LNCaP clone FGC (cell line): ENCODE measurements at regions not wholly inside any gene's neighbourhood (a gene's known extent, or its start where the extent isn't known, plus 50 kb on each side); places are given as distances from the start of the nearest gene placed in this dataset.

ENCODE experiments used
- DNase-seq: peaks from one replicate; pipeline ENCODE4 v3.0.0-alpha.2; 2011; ENCODE audit warnings: low read depth
- H3K4me3 ChIP-seq: 2 replicates; pipeline ENCODE4 v1.5.1; 2011; ENCODE audit warnings: mild to moderate bottlenecking, low read depth, low read length, control low read depth
- TF ChIP-seq, protein P1 (sequence below): IDR thresholded peaks from 2 replicates; pipeline ENCODE4 v1.5.1; 2012; ENCODE audit warnings: mild to moderate bottlenecking; ENCODE audit not compliant: control insufficient read depth, insufficient read depth; ENCODE audit errors: extremely low read depth

DNA sequence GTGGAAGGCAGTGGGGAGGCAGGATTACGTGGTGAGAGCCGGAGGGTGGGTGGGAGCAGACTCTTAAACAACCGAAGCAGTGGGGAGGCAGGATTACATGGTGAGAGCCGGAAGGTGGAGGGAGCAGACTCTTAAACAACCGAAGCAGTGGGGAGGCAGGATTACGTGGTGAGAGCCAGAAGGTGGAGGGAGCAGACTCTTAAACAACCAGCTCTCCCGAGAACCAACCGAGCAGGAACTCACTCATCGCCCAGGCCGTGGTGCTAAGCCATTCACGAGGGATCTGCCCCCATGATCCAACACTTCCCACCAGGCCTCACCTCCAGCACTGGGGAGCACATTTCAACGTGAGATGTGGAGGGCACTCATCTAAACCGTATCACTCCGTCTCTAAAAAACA is 87.7 kb downstream of the RTP5 start:
- no peak for DNase-seq
- no peak overlapping the region for H3K4me3 ChIP-seq
- TF ChIP-seq, protein P1, sequence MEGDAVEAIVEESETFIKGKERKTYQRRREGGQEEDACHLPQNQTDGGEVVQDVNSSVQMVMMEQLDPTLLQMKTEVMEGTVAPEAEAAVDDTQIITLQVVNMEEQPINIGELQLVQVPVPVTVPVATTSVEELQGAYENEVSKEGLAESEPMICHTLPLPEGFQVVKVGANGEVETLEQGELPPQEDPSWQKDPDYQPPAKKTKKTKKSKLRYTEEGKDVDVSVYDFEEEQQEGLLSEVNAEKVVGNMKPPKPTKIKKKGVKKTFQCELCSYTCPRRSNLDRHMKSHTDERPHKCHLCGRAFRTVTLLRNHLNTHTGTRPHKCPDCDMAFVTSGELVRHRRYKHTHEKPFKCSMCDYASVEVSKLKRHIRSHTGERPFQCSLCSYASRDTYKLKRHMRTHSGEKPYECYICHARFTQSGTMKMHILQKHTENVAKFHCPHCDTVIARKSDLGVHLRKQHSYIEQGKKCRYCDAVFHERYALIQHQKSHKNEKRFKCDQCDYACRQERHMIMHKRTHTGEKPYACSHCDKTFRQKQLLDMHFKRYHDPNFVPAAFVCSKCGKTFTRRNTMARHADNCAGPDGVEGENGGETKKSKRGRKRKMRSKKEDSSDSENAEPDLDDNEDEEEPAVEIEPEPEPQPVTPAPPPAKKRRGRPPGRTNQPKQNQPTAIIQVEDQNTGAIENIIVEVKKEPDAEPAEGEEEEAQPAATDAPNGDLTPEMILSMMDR: no peak

DNA sequence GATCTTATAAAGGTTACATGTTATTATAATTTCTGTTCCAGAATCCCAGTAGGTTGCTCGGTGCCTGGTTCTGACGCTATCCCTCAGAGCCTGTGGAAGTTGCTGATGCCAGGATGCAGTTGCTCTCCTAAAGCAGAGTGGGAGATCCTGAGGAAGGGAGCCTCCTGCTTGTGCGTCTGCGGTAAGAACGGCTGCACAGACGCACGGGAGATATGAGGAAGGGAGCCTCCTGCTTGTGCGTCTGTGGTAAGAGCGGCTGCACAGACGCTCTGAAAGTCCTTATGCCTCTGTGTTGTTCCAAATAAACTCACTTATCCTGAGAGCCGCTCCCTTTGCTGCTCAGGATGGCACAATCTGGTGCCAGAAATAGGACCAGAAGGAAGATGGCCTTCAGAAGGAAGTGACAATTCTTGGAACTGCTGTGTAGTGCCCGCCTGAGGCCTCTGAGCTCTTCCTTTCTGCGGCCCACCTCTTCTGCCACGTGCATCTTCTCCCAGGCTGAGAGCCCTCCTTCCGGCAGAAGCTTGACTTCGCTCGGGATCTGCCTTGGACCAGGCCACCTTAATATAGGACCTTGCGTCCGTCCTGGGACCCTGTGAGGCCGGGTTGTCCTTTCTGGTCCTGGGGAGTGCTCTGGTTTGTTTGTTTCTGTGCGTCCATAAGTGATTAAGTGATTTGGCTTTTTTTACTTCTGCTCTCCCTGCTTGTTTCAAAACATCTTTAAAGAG is 89.5 kb downstream of the RTP5 start:
- no peak overlapping the region for H3K4me3 ChIP-seq
- TF ChIP-seq, protein P1: no peak
- DNase-seq: no peak

DNA sequence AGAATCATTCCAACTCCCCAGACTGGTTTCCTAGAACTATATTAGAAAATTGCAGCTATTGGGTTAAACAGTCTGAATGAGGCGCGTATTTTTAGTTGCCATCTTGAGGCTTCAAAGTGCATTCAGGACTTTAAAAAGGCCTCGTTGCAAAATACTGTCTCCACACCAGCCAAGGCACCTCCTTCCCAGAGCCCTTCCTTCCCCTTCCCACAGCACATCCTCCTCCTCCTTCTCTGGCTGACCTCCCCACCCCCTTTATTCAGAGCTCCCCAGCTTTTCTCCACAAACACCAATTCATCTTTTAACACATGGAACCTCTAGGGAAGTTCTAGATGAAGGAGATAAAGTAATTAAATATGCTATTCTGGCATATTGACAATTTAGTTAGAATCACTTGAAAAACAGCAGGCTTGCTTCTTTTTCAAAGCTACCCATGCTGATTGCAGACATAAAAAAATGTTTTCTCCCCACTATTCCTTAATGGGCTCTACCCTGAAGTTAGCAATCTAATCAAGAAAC is 90.3 kb downstream of the RTP5 start:
- H3K4me3 ChIP-seq: no peak overlapping the region

DNA sequence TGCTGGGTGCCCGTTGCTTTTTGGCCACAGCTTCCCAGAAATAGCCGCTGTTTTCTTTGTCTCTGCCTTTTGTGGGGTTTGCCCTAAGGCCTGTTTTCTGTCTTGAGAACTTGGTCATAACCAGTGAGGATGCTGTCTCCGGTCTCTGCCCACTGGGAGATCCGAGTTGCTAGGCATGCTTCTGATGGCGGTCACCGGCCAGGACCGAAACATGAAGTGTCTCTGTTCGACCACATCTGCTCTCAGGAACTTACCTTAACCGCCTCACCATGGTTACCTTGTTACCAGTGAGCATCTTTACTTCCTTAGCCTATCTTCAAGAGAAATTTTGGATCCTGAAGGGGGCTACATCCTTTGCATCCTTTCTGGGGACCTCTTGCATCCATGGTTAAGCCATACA is 91.9 kb downstream of the RTP5 start:
- no peak overlapping the region for H3K4me3 ChIP-seq
- DNase-seq: no peak
- TF ChIP-seq, protein P1: no peak

More for the DNA sequence above, 90.3 kb downstream of the RTP5 start:
- DNase-seq: no peak
- TF ChIP-seq, protein P1: no peak

DNA sequence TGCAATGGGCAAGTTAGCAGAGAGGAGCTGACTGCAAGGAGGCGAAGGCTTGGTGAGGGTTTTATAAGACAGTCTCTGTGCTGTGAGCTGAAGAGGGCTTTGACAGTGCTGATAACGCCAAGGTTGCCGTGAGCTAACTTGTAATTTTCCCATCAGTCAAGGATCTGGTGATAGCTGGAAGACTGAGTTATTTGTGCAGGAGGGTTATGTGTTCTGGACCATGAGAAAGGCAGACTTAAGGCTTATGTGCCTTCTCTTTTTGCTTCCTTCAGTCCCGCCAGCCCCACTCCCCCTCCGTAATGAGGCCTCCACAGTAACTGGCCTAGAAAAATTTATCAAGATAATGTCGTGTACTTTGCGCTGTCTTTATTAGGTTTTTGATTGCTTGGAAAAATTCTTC is 94.6 kb downstream of the RTP5 start:
- H3K4me3 ChIP-seq: no peak overlapping the region
- no peak for DNase-seq
- TF ChIP-seq, protein P1: no peak

DNA sequence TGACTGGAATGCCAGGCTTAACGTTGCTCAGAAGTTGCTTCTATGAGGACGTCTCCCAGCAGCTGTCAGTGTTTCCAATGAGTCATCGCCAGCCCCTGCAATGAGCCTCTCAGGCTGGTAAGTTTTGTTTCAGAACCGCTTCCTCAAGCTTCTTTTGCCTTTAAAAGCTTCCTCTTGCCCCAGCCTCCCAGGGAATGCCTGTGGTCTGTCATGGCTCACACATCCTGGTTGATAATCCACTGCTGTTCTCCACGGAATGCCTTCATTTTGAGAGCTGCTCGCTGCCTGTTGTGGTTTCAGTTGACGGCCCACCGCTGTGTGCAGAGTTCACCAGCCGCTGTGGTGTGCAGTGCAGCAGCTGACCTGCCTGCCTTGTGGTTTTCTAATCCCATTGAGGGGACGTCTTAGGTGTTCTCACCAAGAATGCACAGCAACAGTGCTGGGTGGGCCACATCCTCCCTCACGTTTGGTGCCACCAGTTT is 96.4 kb downstream of the RTP5 start:
- DNase-seq: no peak
- no peak overlapping the region for H3K4me3 ChIP-seq
- TF ChIP-seq, protein P1: no peak
